HUDEP-2 (cell line): ENCODE measurements at regions not wholly inside any gene's neighbourhood (a gene's known extent, or its start where the extent isn't known, plus 50 kb on each side); places are given as distances from the start of the nearest gene placed in this dataset.
A peak's percentile ranks its signal among the peaks of the same experiment; 100 is the strongest.
"Not testable (repeated sequence)": the region's sequence is repeated elsewhere in the genome, so short reads cannot be mapped to it uniquely, and the experiment has no call there.

ENCODE experiments used
- DNase-seq, 76 experiments: peaks; one replicate each; lab custom pipeline; 2025; ENCODE audit not compliant: unreplicated experiment in 76 of 76; lab: John Stamatoyannopoulos, UW

DNA sequence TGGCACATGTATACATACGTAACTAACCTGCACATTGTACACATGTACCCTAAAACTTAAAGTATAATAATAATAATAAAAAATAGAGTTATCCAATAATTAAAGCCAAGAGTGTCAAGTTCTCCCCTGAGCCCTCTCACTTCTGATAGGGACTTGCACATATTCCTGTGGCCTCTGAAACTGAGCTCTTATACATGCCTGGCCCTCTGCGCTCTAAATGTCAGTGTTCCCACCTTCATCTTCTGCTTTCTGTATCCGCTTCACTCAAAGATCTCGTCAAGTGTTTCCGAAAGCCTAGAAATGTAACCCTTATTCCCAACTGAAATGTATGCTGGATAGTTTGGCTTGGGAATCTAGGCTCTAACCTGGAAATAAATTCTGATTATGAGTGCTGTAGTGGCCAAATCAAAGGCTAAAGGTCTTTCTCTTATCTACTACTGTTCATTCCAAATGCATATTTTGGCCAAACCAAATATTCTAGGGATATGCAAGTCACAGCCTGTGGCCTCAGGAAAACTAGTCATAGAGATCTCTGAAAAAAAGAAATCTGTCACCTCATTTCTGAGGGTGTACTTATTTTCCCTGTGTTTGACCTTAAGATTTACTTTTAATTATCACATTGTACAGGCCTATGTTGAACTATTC lies 99.5 kb upstream of the LYPLAL1 start:
- no peak for DNase-seq

DNA sequence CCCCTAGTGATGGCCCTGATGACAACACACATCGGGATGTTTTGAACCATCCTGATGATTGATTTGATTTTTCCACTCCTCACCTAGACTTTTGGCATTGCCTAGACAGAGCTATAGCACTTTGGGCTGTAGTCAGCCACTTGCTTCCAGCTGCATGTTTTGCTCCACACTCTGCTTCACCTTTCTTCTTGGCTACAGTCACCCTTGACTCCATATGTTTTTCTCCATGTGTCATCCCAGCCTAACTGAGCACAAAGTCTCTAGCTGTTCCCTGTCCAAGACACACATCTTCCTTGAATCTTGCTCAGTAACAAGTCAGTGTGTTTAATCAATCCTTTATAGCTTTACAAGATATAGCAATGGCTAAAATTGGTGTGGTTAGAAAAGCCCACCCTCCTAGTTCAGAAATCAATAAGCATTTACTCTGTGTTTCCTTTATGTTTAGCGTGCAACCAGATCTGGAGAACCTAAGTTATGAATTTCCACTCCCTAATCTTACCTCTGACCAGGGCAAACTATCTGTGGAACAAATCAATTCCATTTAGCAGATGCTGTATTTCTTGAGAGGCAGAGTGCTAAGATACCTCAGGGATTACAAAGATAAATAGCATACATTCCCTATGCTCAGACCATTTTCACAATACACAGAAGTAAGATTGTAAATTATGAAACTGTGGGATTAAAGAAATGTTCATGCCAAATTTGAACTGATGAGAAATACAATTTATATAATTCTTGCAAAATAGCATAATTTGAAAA lies 98.4 kb upstream of the LYPLAL1 start:
- no peak for DNase-seq

DNA sequence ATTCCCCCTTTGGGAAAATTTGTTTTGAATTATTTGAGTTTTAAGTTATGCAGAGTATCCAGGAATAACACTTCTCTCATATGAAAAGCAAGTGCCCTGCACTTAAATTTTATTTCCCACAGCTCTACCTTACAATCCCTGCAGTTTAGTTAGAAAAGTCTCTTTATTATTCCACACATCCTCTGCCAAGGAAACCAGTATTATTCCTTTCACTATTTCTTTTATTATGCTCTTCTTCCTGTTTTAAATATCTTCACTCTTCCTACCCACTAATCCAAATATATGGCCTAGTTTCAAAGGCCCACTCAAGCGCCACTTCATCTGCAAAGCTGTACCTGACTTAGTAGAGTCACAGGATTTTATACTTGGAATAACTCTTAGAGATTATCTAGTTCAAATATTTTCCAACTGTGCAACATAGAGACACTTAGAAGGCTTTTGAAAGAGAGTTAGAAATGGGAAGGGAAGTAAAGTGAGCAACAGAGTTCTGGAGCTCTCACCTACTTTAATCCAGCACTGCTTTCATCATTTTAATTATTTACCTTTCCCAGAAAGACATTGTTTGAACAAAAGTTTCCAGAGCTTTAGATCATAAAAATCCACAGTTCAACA lies 97.2 kb upstream of the LYPLAL1 start:
- DNase-seq, result no peak

DNA sequence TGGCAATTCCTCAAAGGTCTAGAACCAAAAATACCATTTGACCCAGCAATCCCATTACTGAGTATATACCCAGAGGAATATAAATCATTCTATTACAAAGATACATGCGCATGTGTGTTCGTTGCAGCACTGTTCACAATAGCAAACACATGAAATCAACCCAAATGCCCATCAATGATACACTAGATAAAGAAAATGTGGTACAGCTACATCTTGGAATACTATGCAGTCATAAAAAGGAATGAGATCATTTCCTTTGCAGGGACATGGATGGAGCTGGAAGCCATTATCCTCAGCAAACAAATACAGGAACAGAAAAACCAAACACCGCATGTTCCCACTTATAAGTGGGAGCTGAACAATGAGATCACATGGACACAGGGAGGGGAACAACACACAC lies 95.9 kb upstream of the LYPLAL1 start:
- DNase-seq, result not testable (repeated sequence)

DNA sequence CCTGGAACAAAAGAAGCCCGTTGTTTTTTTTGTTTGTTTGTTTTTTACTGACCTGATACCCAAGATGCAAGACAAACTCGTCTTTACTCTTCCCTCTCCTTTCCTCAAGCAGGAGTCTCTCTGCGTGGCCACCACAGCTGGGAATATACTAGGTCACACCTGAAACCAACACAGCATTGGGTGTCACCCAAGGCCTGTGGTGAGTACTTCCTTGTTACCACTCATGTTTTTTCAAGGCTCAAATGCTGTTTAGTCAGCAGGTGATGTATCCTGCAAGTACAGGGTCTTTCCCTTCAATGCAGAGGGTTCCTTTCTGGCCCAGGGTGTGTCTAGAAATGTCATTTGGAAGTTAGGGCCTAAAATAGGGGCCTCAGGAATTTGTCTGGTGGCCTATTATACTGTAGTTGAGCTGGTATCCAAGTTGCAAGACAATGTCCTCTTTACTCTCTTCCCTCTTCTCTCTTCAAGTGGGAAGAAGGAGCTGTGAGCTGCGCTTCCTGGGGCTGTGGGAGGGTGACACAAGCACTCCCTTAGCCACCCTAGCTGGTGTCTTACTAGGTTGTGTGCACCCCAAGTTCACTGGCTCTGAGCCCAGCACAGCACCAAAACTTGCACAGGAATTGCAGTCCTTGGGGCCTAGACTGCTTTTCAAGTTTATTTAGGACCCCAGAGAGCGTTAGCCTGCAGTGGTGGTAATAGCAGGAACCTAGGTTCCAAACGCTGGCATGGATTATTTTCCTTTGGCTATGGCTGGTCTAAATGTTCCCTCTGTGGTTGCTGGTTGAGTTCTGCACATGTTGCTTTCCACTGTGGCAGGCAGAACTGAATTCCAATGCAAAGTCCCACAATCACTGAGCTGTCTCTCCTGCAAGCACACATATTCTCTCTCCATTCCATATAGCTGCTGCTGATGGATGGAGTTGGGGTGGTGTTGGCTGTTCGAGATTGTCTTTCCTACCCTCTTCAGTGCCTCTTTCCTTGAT lies 91.4 kb upstream of the LYPLAL1 start:
- DNase-seq, result no peak

DNA sequence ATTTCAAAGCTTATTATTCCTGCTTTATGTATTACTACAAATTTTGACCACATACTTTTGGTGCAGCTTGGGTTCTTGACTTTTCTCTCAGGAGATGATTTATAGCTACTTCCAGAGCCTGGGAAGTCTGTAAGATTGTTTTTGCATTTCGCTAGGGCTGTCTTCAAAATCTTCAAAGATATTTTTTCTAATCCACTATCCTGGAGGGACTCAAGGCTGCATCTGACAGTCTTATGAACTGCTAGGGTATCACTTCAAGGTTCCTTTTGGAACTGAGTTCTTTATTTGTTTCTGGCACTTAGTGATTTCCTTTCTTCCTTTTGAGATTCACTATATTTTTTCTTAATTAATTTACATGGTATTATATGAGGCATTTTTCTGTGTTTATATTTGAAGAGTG lies 90.0 kb upstream of the LYPLAL1 start:
- DNase-seq, result no peak

DNA sequence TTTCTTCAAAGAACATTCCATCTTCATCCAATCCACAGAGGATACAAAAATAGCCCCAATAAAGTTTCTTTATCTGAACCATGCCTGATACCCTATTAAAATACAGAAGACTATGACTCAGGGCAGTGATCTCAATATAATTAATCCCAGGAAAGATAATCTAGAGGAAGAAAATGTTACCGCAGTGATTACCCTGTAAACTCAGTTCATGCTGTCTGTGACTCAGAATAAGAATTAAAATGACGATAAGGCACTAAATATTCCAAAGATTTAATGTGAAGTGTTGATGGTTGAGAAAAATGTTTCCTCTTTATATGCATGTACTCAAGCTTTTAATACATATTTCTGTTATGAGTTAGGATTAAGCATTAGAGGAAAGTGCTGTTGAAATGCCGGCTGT lies 88.6 kb upstream of the LYPLAL1 start:
- DNase-seq, result no peak

DNA sequence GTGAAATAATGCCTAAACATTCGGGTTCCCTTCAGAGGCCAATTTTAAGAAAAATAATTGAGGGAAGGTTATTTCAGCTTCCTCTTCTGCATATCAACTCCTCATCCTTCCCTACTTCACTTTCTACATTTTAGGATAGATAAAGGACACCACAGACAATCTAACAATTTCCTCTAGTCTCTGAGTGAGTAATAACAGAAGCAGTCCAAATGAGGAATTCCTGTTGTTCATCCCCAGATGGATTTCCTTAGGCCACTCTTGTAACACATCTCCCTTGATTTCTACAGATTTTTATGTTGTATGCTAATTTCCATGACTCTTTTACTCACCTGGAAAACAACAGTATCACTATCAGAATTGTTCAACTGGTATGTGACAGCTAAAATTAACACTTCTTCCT lies 87.7 kb upstream of the LYPLAL1 start:
- DNase-seq, result no peak

DNA sequence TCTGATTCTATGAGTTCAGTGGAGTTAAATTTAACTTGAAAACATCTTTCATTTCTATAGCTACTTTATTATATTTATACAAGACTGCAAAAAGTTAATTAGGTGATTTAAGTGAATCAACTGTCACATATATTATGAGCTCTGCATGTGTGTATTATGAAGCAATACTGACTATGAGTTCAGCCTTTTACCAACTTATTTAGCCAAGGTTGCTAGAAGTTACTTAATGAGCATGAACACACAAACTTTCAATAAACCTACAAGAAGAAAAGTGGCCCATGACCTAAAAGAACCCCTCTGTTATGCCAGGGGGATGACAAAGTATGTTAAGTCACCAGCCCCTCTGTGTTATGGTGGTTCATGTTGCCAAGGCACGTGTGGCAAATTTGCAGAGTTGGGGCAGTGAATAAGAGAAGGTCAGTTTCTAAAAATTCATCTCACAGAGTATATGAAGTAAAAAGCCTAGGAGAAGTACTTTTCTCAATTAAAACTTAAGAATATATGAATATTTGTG lies 86.7 kb upstream of the LYPLAL1 start:
- DNase-seq, result no peak

DNA sequence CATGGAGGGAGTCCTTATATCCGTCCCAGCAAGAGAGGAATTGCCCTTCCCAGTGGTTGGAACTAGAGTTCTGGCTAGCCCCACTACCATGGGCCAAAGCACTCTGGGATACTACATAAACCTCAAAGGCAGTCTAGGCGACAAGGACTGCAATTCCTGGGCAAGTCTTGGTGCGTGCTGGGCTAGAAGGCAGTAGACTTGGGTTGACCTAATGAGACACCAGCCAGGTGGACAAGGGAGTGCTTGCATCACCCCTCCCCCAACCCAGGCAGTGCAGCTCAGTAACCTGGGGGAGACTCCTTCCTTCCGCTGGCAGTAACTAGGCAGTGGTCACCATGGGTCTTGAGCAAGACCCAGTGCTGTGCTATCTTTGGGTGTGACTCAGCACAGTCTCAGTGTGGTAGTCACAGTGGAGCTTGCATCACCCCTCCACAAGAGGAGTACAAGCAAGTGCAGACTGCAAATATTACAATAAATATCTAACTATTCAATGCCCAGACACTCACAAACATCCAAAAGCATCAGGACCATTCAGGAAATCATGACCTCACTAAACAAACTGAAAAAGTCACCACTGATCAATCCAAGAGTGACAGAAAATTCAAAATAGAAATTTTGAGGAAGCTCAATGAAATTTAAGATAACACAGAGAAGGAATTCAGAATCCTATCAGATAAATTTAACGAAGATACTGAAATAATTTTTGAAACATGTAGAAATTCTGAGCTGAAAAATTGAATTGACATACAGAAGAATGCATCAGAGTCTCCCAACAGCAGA lies 84.7 kb upstream of the LYPLAL1 start:
- DNase-seq, result peak in 1 of 76 experiments; percentile 2

DNA sequence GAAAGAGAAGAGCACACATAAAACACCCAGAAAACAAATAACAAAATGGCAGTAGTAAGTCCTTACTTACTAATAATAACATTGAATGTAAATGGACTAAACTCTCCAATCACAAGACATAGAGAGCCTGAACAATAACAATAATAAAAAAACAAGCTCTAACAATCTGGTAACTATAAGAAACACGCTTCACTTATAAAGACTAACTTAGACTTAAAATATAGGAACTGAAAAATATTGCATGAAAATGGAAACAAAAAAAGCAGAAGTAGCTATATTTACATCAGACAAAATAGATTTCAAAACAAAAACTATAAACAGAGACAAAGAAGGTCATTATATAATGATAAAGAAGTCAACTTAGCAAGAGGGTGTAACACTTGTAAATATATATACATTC lies 83.1 kb upstream of the LYPLAL1 start:
- no peak for DNase-seq

DNA sequence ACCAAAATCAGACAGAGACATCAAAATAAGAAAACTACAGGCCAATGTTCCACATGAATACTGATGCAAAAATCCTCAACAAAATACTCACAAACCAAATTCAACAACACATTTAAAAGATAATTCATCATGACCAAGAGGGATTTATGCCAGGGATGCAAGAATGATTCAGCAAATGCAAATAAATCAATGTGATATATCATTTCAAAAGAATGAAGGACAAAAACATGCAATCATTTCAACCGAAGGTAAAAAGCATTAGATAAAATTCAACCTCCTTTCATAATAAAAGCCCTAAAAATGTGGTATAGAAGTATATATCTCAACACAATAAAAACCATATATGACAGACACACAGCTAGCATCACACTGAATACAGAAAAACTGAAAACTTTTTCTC lies 81.5 kb upstream of the LYPLAL1 start:
- no peak for DNase-seq

DNA sequence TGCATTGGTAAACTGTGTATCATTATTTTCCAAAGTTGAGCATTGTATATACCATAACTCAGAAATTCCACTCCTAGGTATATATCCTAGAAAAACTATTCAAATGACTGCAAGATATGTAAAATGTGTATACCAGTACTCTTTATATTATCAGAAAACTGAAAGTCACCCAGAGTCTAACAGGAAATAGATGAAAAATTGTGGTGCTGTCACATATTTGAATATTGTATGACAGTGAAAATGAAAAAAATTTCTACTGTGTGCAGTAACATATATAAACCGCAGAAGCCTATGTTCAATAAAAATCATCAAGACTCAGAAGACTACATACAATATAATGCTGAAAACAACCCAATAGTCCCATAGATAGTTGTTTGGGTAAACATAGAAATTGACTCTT lies 74.4 kb upstream of the LYPLAL1 start:
- DNase-seq, result no peak

DNA sequence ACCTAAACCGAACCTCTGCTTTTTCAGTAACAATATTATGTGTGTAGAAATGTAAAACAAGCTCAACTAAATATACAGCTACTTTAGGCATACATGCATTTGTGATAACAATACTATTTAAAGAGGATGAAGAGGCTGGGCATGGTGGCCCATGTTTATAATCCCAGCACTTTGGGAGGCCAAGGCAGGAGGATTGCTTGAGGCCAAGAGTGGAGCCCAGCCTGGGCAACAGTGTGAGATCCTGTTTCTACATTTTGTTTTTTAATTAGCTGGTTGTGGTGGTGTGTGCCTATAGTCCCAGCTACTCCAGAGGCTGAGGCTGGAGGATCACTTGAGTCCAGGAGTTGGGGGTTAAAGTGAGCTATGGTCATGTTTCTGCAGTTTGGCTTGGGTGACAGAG lies 73.6 kb upstream of the LYPLAL1 start:
- no peak for DNase-seq

DNA sequence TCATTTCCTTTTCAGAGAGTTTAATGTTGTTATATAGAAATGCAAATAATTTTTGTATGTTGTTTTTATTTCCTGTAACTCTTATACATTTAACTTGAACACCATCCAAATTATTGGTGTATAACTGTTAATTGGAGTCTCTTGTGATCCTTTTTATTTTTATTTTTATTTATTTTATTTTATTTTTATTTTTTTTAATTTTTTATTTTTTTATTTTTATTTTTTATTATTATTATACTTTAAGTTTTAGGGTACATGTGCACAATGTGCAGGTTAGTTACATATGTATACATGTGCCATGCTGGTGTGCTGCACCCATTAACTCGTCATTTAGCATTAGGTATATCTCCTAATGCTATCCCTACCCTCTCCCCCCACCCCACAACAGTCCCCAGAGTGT lies 71.2 kb upstream of the LYPLAL1 start:
- not testable (repeated sequence) for DNase-seq

DNA sequence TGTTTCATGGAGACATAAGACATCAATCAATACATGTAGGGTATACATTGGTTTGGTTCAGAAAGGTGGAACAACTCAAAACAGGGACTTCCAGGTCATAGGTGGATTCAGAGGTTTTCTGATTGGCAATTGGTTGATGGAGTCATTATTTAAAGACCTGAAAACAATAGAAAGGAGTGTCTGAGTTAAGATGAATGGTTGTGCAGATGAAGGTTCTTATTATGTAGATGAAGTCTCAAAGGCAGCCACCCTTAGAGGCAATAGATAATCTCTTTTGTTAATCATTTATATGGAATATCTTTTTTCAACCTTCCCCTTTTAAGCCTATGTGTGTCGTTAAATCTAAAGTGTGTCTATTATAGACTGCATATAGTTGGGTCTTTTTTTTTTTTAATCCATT lies 67.8 kb upstream of the LYPLAL1 start:
- no peak for DNase-seq

DNA sequence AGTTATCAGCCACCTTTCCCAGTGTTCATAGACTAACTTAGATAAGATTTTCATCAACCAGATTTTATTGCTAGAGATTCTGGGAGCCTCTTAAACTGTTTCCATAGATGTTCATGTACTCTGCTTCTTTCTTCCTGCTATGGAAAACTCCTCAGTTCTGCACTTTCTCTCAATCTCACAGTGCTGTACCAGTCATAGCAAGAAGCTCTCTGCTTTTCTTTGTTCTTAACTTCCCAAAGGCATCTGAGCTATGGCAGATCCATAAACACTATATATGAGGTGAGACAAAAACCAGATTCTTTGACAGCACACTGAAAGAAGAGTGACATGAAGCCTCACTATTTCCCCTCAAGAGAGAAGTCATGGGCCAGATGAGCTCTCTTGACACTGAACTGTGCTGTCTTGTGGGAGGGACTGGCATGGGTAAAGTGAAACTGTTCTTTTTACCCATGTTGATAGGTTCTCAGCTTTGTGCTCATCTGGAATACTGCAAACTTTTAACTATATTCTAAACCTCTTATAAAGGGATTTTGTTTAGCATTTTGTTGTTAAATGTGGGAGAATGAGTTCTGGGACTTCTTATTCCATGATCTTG lies 64.2 kb upstream of the LYPLAL1 start:
- no peak for DNase-seq

DNA sequence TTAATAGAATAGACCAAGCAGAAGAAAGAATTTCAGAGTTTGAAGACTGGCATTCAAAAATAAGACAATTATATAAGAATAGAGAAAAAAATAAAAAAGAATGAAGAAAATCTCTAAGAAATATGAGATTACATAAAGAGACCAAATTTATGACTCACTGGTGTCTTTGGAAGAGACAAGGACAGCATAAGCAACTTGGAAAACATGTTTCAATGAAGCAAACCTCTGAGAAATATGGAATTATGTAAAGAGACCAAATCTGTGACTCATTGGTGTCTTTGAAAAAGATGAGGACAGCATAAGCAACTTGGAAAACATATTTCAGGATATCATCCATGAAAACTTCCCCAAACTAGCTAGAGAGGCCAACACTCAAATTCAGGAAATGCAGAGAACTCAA lies 60.4 kb upstream of the LYPLAL1 start:
- DNase-seq, result no peak

DNA sequence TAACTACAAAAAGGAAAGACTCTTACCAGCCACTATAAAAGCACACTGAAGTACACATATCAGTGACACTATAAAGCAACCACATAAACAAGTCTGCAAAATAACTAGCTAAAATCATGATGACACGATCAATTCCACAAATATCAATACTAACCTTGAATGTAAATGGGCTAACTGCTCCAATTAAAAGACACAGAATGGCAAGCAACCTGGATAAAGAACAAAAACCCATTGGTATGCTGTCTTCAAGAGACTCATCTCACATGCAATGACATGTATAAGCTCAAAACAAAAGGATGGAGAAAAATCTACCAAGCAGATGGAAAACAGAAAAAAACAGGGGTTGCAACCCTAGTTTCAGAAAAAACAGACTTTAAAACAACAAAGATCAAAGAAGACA lies 59.7 kb upstream of the LYPLAL1 start:
- no peak for DNase-seq

DNA sequence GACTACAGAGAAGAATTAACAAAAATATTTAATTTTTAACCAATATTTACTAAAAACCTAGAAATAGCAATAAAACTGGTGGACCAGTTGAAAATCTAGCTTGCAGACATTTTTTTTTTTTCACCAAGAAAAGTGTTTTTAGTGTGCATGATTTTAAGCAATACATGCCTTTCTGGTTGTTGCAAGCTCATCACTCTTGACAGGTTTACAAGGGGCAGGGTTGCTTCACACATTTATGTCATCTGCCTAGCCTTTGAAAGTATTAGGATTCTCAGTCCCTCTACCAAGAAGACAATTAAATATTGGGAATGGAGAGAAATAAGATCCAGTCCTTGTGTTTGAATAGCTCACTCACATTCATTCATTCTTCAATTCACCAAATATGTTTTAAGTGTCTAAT lies 53.8 kb upstream of the LYPLAL1 start:
- DNase-seq, result no peak
